Liver (tissue), 3 donors: ENCODE measurements at regions not wholly inside any gene's neighbourhood (a gene's known extent, or its start where the extent isn't known, plus 50 kb on each side); places are given as distances from the start of the nearest gene placed in this dataset.

ENCODE experiments used
- CTCF ChIP-seq: fragments of 150-350 bp; IDR thresholded peaks from 2 replicates; pipeline ENCODE4 v1.5.1; 2017; ENCODE audit warnings: improper control_type of control experiment, low read depth, low read length; ENCODE audit not compliant: missing input control
- EGR1 ChIP-seq, 2 donors: IDR thresholded peaks; 2 replicates each; pipeline ENCODE4 v1.6.1; 2016 to 2018; ENCODE audit warnings: antibody characterized with exemption in 2 of 2, low read depth in 2 of 2
- HNF4A ChIP-seq, 2 donors: conservative IDR thresholded peaks; 2 replicates each; pipeline ENCODE4 v1.6.1; 2016; ENCODE audit warnings: antibody characterized with exemption in 2 of 2, mild to moderate bottlenecking in 2 of 2
- HNF4G ChIP-seq: IDR thresholded peaks from 2 replicates; pipeline ENCODE4 v1.6.1; 2016; ENCODE audit warnings: antibody characterized with exemption
- JUND ChIP-seq, 2 donors: IDR thresholded peaks; 2 replicates each; pipeline ENCODE4 v1.6.1; 2016; ENCODE audit warnings: antibody characterized with exemption in 2 of 2
- MAX ChIP-seq: IDR thresholded peaks from 2 replicates; pipeline ENCODE4 v1.6.1; 2016; ENCODE audit warnings: antibody characterized with exemption
- NR2F2 ChIP-seq: IDR thresholded peaks from 2 replicates; pipeline ENCODE4 v1.6.1; 2016; ENCODE audit warnings: antibody characterized with exemption
- RAD21 ChIP-seq, 2 donors: IDR thresholded peaks; 2 replicates each; pipeline ENCODE4 v1.6.1; 2016; ENCODE audit warnings: antibody characterized with exemption in 2 of 2, mild to moderate bottlenecking in 2 of 2
- REST ChIP-seq: IDR thresholded peaks from 2 replicates; pipeline ENCODE4 v1.6.1; 2016; ENCODE audit warnings: antibody characterized with exemption, mild to moderate bottlenecking
- RXRA ChIP-seq, 2 donors: IDR thresholded peaks; 2 replicates each; pipeline ENCODE4 v1.6.1; 2017 to 2018; ENCODE audit warnings: antibody characterized with exemption in 2 of 2, mild to moderate bottlenecking in 1 of 2
- SP1 ChIP-seq: IDR thresholded peaks from 2 replicates; pipeline ENCODE4 v1.6.1; 2018; ENCODE audit warnings: antibody characterized with exemption, mild to moderate bottlenecking
- TAF1 ChIP-seq: conservative IDR thresholded peaks from 2 replicates; pipeline ENCODE4 v1.6.1; 2016; ENCODE audit warnings: antibody characterized with exemption, mild to moderate bottlenecking
- YY1 ChIP-seq: IDR thresholded peaks from 2 replicates; pipeline ENCODE4 v1.6.1; 2016; ENCODE audit warnings: antibody characterized with exemption, mild to moderate bottlenecking
- ZBTB33 ChIP-seq: IDR thresholded peaks from 2 replicates; pipeline ENCODE4 v1.6.1; 2016; ENCODE audit warnings: antibody characterized with exemption
- donor health status: healthy.
- donor health status: healthy.

GRCh38 chr18:64337673-64338072 is 188.8 kb upstream of the LINC00305 start:
- TF ChIP-seq HNF4A (conservative IDR thresholded peaks at IDR 0.05) (no peak), CTCF (no peak), TAF1 (no peak), RXRA (IDR thresholded peaks at IDR 0.05) (no peak), REST (no peak), RAD21 (IDR thresholded peaks at IDR 0.05) (no peak), MAX (no peak), HNF4G (no peak), SP1 (no peak), ZBTB33 (no peak), YY1 (no peak), EGR1 (IDR thresholded peaks at IDR 0.05; ENCODE audit: low read depth in 2 of 2) (no peak), JUND (IDR thresholded peaks at IDR 0.05) (no peak), NR2F2 (no peak)
